ENCODE measurements at regions not wholly inside any gene's neighbourhood (a gene's known extent, or its start where the extent isn't known, plus 50 kb on each side); places are given as distances from the start of the nearest gene placed in this dataset.

DNA sequence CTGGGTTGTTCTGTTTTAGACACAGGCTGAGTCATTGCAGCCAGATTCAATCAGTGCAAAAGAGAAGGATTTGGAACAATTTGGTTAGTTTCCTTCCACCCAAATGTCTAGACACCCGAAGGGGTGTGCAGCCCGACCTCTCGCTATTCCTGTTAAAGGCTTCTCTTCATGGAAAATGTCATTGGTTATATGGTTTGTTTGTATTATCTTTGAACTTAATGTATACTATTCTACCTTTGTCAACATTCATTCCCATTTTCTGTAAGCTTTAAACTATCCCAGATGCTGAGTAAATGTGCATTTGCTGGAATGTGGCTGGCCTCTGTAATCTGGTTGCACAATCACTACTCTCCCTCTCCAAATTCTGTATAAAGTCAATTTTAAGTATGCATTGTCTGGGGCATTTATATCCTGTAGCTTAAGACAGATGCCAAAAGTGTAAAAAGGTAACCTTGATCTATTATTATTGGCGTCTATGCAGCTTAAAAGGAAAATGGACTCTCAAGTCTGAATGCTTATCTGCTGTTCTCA is 80.4 kb upstream of the RND3 start:
- DNase-seq, result no peak
- no peaks in the 10 kb centered on the region for H3K36me3 ChIP-seq (replicated peaks; ENCODE audit: control insufficient read depth, insufficient read depth, low read length)
- no peaks in the 10 kb centered on the region for H3K27me3 ChIP-seq (ENCODE audit: control insufficient read depth, insufficient read depth, low read length)
- no peak overlapping the region for H3K4me3 ChIP-seq (ENCODE audit: insufficient read depth, low read depth, low read length)

DNA sequence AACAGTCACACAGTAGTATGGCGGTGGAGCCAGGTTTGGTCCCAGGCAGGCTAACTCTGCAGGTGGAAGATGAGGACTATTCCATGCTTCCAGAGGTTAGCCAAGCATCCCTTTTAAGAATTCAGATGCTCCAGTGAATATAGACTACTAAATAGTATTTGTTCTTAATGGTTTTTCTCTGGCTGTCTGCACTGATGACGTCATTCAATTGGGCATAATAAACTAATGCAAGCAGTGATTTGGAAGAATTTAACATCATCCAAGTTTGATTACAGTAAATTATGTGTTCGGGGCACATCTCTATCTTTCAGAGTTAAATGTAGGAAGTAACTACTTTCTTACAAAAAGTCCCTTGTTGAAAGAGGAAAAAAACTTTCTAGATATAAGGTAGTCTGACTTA is 78.8 kb upstream of the RND3 start:
- H3K4me3 ChIP-seq (ENCODE audit: insufficient read depth, low read depth, low read length), result no peak overlapping the region
- no peak for DNase-seq
- H3K27me3 ChIP-seq (ENCODE audit: control insufficient read depth, insufficient read depth, low read length), result no peaks in the 10 kb centered on the region
- H3K36me3 ChIP-seq (replicated peaks; ENCODE audit: control insufficient read depth, insufficient read depth, low read length), result no peaks in the 10 kb centered on the region

DNA sequence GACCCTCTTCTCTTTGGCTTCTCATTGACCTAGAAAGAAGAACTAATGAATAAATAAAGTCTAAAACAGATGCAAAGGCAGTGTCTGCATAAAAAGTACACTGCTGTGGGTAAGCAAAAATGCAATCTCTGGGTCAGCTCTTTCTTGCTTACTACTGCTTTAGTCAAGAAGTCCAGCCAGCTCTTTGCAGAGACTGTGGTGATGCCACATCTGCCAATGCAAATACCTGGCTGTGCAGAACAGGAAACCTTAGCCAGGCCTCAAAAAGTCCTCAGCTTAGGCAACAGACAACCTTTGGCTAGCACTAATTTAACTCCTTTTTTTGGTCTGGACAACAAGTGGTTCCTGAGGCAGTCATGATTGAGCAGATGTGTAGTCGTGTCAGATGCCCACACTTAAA is 73.6 kb upstream of the RND3 start:
- H3K4me3 ChIP-seq (ENCODE audit: insufficient read depth, low read depth, low read length), result no peak overlapping the region
- H3K27me3 ChIP-seq (ENCODE audit: control insufficient read depth, insufficient read depth, low read length), result no peaks in the 10 kb centered on the region
- no peak for DNase-seq
- no peaks in the 10 kb centered on the region for H3K36me3 ChIP-seq (replicated peaks; ENCODE audit: control insufficient read depth, insufficient read depth, low read length)

DNA sequence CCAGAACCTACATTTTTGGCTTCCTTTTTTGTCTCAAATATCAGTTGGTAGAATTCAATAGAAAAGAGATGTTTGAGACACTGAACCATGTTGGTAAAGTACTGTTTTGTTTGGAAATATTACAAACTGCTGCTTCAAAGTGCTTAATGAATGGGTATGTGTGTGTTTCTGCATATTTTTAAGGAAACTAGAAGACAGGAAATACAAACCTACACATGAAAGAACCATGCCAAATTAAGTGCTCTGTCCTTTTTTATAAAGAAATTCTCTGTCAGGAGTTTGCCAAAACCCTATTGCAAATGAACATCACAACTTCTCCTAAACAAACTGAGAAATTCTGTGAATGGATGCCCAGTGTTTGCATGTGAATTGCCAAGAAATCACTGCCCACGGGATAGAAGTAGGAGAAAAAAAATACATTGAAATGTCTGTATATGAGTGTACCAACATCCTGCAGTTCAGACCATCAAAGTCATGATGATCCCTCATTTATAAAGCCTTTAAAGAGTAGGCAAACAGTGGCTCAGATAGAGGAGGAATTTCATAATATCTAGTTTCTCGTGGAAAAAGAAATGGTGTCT is 69.6 kb upstream of the RND3 start:
- Histone ChIP-seq H3K36me3 (replicated peaks; ENCODE audit: control insufficient read depth, insufficient read depth, low read length) (no peaks in the 10 kb centered on the region), H3K27me3 (ENCODE audit: control insufficient read depth, insufficient read depth, low read length) (no peaks in the 10 kb centered on the region), H3K4me3 (ENCODE audit: insufficient read depth, low read depth, low read length) (no peak overlapping the region)
- no peak for DNase-seq

DNA sequence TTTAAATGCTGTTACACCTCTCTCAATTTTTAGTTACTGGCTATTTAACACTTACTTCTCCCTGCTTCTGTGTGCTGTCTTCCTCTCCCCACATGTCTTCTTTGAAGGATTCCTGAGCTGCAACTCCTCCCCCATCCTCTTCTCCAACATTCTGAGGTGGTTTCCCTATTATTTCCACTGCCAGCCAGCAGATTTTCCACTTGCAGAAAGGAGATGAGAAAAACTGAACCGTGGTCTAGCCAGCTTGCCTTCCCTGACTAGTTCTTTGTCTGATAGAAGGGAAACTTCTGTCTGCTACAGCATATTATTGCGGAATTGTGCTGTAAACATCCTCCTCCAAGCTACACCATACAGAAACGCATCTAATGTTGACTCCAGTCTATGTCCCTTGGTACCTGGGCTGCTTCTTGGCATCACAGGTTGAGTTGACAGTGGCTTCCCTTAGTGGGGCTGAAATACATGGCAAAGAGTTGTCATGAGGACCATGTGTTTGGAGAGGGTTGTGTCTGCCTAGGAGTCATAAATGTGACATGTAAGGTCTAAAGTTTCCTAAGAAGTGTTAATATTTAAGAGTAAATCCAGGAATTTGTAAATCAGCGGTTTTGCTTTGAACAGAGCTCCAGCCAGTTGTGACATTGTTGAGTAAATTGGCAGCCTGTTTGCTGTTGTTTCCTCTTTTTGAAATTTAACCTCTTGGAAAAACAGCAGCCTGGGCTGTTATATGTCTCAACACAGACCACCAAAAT is 68.3 kb upstream of the RND3 start:
- Histone ChIP-seq H3K4me3 (ENCODE audit: insufficient read depth, low read depth, low read length) (no peak overlapping the region), H3K27me3 (ENCODE audit: control insufficient read depth, insufficient read depth, low read length) (no peaks in the 10 kb centered on the region), H3K36me3 (replicated peaks; ENCODE audit: control insufficient read depth, insufficient read depth, low read length) (no peaks in the 10 kb centered on the region)
- no peak for DNase-seq

DNA sequence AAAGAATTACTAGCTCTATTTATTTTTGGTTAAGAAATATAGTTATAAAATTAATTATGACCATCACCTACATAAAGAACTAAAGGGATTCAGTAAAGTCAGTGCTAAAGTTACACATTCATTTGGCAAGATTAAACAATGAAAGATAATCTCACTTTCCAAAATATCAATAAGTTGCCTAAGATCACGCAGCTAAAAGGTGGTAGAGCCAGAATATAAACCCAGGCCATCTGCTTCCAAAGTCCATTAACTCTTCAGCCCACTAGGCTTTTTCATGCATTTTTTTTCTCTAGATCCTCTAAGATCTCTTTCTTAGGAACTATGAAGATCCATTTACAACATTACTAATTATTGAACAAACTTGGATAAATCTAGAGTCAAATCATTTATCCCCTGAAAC is 66.6 kb upstream of the RND3 start:
- no peak overlapping the region for H3K4me3 ChIP-seq (ENCODE audit: insufficient read depth, low read depth, low read length)

DNA sequence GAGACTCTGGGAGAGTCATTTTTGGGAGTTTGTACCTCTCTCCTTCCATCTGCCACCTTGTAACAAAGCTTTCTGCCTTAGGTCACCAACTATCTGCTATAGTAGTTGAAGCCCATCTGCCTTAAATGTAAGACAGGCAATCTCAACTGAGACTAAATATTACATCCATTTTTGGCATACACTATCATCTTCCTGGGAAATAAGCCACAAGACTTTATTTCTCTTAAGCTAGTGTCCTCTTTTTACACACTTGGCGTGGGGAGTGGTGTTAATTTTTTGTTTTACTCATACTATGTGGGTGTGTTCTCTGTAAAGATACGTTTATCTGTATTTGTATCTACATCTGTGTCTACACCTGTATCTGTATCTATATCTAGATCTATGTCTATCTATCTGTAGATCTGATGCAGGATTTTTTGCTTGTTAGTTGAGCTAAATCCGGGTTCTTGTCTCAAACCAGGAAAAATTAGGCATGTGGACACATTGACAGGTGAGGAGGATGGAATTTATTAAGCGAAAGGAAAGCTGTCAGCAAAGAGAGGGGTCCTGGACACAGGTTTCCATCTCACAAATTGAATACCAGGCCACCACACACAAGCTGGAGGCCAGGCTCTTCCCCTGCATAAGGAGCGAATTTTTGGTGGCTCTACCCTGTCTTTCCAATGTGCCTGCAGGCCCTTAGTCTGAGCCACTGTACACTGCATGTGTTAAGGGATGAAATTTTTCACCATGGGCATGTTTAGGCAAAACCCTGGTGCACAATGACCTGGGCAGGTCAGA is 64.8 kb upstream of the RND3 start:
- Histone ChIP-seq H3K27me3 (ENCODE audit: control insufficient read depth, insufficient read depth, low read length) (no peaks in the 10 kb centered on the region), H3K4me3 (ENCODE audit: insufficient read depth, low read depth, low read length) (no peak overlapping the region), H3K36me3 (replicated peaks; ENCODE audit: control insufficient read depth, insufficient read depth, low read length) (no peaks in the 10 kb centered on the region)
- DNase-seq, result no peak

More for the DNA sequence above, 66.6 kb upstream of the RND3 start:
- no peaks in the 10 kb centered on the region for H3K36me3 ChIP-seq (replicated peaks; ENCODE audit: control insufficient read depth, insufficient read depth, low read length)
- DNase-seq, result no peak
- H3K27me3 ChIP-seq (ENCODE audit: control insufficient read depth, insufficient read depth, low read length), result no peaks in the 10 kb centered on the region

DNA sequence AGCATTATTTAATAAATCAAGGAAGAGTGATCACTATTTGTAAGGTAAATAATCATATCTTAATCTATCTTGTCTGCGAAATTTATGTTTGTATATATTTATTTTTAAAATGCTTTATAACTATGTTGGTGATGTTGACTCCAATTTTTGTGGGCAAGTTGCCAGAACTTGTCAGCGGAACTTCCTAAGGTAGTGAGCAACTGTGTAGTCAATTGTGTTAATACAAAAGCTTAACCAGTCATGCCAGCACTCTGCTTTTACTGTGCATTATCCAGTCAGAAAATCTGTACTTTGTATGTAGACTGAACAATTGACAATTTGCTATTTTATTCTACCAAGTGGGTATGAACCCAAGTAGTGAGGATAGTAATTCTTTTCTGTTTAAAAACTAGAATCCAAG is 61.9 kb upstream of the RND3 start:
- H3K36me3 ChIP-seq (replicated peaks; ENCODE audit: control insufficient read depth, insufficient read depth, low read length), result no peaks in the 10 kb centered on the region
- no peak for DNase-seq
- no peak overlapping the region for H3K4me3 ChIP-seq (ENCODE audit: insufficient read depth, low read depth, low read length)
- H3K27me3 ChIP-seq (ENCODE audit: control insufficient read depth, insufficient read depth, low read length), result no peaks in the 10 kb centered on the region

DNA sequence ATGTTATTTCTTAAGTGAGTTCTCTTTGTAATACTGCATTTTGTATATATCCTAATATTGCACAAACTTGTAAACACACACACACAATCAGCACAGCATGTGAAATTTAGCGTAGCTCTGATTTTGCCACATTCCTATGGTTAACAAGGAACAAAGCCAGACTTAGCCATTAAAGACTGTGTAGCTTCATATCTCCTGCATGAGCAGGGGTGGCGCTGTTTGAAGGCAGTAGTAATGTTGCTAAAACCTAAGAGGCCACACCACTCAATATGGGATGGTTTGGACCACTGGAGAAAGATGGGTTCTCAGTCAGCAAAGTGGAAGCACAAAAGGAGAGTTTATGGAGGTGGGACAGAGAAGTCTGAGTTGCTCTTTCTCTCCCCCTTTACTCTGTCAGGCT is 61.1 kb upstream of the RND3 start:
- peak; percentile 57 for DNase-seq
- no peaks in the 10 kb centered on the region for H3K36me3 ChIP-seq (replicated peaks; ENCODE audit: control insufficient read depth, insufficient read depth, low read length)

DNA sequence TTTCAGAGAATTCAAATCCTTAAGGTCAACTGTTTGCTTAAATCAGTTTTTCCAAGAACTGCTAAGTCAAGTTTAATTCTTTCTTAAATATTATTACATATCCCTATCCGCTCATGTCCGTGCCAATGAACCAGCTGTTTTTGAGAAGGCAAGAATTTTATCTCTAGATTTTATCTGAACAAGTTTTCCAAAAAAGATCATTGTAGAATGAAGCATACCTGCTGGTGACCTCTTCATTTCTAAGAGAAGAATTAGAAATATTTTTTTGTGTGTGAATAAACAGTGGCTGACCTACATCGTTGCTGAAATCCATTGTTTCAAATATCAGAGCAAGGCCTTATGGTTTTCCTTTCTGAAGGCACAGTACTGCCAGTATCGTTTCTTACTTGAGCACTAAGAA is 58.4 kb upstream of the RND3 start:
- Histone ChIP-seq H3K4me3 (ENCODE audit: insufficient read depth, low read depth, low read length) (no peak overlapping the region), H3K27me3 (ENCODE audit: control insufficient read depth, insufficient read depth, low read length) (no peaks in the 10 kb centered on the region), H3K36me3 (replicated peaks; ENCODE audit: control insufficient read depth, insufficient read depth, low read length) (no peaks in the 10 kb centered on the region)
- DNase-seq, result no peak

More for the DNA sequence above, 61.1 kb upstream of the RND3 start:
- Histone ChIP-seq H3K4me3 (ENCODE audit: insufficient read depth, low read depth, low read length) (no peak overlapping the region), H3K27me3 (ENCODE audit: control insufficient read depth, insufficient read depth, low read length) (no peaks in the 10 kb centered on the region)

DNA sequence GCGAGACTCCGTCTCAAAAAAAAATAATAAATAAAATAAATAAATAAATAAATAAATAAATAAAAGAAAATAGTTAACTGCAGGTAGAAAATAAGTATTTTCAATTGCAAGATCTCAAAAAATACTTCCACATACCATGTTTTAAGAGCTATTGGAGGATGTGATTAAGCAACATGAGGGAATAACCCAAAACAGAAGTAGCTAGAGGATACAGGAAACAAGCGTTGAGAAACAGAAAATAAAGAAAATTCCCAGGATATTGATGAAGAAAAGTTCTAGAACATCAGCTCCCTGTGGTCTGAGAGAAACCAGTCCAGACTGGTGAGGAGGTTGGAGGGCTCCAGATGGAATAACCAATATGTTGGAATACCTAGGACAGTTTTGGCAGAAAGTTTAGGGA is 57.3 kb upstream of the RND3 start:
- no peak for DNase-seq
- H3K4me3 ChIP-seq (ENCODE audit: insufficient read depth, low read depth, low read length), result no peak overlapping the region
- H3K27me3 ChIP-seq (ENCODE audit: control insufficient read depth, insufficient read depth, low read length), result no peaks in the 10 kb centered on the region
- no peaks in the 10 kb centered on the region for H3K36me3 ChIP-seq (replicated peaks; ENCODE audit: control insufficient read depth, insufficient read depth, low read length)

DNA sequence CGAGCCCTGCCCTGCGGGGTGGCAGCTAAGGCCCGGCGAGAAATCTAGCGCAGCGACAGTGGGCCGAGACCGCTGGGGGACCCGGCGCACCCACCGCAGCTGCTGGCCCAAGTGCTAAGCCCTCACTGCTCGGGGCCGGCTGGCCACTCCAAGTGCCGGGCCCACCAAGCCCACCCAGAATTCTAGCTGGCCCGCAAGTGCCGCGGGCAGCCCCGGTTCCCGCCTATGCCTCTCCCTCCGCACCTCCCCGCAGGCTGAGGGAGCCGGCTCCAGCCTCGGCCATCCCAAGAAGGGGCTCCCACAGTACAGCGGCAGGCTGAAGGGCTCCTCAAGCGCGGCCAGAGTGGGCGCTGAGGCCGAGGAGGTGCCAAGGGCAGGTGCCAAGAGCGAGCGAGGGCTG is 55.2 kb upstream of the RND3 start:
- H3K27me3 ChIP-seq (ENCODE audit: control insufficient read depth, insufficient read depth, low read length), result no peaks in the 10 kb centered on the region
- no peak for DNase-seq
- no peaks in the 10 kb centered on the region for H3K36me3 ChIP-seq (replicated peaks; ENCODE audit: control insufficient read depth, insufficient read depth, low read length)
- no peak overlapping the region for H3K4me3 ChIP-seq (ENCODE audit: insufficient read depth, low read depth, low read length)

DNA sequence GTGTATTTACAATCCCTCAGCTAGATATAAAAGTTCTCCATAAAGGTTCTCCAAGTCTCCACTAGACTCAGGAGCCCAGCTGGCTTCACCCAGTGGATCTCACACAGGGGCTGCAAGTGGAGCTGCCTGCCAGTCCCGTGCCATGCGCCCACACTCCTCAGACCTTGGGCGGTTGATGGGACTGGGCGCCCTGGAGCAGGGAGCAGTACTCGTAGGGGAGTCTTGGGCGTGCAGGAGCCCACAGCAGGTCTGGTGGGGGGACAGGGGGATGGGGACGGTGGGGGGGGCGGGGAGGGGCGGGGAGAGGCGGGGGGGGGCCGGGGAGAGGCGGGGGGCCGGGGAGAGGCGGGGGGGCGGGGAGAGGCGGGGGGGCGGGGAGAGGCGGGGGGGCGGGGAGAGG is 54.7 kb upstream of the RND3 start:
- Histone ChIP-seq H3K27me3 (ENCODE audit: control insufficient read depth, insufficient read depth, low read length) (no peaks in the 10 kb centered on the region), H3K4me3 (ENCODE audit: insufficient read depth, low read depth, low read length) (no peak overlapping the region), H3K36me3 (replicated peaks; ENCODE audit: control insufficient read depth, insufficient read depth, low read length) (no peaks in the 10 kb centered on the region)
- DNase-seq, result no peak

DNA sequence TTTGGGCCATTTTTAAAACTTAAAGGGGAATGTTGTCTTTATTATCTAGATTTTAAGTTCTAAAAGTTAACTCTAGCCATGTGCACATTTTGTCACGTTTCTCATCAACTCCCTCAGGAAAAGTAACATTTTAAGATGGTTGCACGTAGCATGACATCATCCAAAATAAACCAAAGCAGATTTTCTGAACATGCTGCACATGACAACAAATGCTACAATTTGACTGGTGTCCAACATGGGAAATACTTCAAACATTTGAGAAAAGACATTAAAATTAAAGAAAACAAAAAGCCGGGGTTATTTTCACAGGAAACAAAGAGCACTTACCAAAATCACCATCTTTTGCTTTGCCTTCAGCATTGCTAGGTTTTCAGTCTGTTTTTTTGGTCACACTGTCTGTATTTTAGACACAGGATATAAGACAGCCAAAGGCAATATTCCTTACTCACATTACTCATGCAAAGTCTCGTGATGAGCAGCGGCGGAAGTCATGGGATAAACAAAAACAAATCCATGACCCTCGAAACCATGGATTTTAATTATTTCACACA is 51.3 kb upstream of the RND3 start:
- Histone ChIP-seq H3K4me3 (ENCODE audit: insufficient read depth, low read depth, low read length) (no peak overlapping the region), H3K27me3 (ENCODE audit: control insufficient read depth, insufficient read depth, low read length) (no peaks in the 10 kb centered on the region), H3K36me3 (replicated peaks; ENCODE audit: control insufficient read depth, insufficient read depth, low read length) (no peaks in the 10 kb centered on the region)
- DNase-seq, result no peak

Measured in H7 (cell line).